Stimulated activated CD8-positive, alpha-beta memory T cell treated with anti-CD3 and anti-CD28 coated beads, Interleukin-12 subunit alpha, Interleukin-12 subunit beta, amount 100 ng/mL, for 24 hours (primary cell): ENCODE measurements at regions not wholly inside any gene's neighbourhood (a gene's known extent, or its start where the extent isn't known, plus 50 kb on each side); places are given as distances from the start of the nearest gene placed in this dataset.
"Not testable (repeated sequence)": the region's sequence is repeated elsewhere in the genome, so short reads cannot be mapped to it uniquely, and the experiment has no call there.

ENCODE experiments used
- DNase-seq: peaks from one replicate; pipeline ENCODE4 v3.0.0-alpha.2; 2020; ENCODE audit errors: extremely low read depth

GRCh38 chr5:124796495-124796894 lies 50.1 kb upstream of the ZNF608 start:
- DNase-seq: no peak

DNA sequence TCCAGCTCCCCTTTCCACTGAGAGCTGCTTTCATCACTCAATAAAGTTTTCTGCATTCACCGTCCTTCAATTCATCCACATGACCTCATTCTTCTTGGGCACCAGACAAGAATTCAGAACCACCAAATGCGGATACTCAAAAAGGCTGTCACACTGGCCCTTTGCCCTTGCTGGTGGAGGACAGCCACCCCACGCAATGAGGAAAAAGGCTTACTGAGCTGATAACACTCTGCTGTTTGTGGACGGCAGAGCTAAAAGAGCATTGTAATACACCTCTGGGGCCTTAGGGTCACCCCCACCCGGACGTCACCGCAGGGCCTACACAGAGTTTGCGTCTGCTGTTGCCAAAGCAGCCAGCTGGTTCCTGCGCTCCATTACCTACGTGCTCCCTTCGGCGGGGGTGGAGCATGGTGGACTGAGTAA lies 51.2 kb upstream of the ZNF608 start:
- no peak for DNase-seq

GRCh38 chr5:124798890-124799289 lies 52.5 kb upstream of the ZNF608 start:
- no peak for DNase-seq

DNA sequence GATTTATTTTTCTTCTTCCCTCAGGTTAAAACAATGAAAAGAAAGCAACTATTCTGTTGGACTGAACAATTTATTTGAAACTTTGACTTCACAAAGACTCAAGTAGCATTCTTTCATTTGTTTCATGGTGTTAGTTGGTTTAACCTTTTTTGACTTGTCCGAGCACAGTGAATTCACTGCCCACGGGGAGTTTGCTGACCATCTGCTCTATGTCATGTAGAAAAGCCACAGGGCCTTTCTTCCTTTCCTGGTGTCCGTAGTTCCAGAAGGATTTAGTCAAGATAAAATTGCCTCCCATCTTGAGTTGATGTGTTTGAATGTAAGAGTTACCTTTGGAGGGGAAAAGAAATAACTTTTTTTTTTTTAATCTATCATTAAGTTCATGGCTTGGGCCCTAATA lies 55.1 kb upstream of the ZNF608 start:
- no peak for DNase-seq

DNA sequence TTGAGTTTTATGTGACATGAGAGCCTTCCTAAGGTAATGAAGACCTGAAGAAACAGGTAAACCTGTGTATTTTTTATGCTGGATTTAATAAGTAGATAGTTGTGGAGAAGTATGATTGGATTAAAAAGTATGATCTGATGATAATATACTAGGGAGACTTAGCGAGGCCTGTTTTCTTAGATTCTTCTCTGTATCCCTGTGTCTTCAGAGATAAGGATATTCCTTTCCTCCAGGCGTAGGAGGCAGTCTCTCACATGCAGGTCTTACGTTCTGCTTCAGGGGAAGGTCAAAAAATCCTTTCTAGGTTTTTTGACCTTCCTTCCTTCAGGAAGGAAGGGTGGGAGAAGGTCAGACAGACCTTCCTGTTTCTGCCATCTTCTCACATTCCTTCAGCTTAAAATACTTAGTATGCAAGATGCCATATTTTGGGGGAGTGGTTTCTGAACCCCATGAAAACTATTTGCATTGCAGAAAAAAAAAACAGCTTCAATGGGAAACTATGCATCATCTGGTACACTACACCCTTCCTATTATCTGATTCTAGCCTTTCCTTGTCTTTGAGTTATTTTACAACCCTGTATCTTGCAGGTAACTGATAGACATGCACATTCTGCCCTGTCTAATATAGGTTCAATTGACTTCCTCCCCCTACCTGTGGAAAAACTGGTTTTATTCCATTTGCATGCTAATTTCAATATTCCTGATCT lies 57.3 kb upstream of the ZNF608 start:
- no peak for DNase-seq

DNA sequence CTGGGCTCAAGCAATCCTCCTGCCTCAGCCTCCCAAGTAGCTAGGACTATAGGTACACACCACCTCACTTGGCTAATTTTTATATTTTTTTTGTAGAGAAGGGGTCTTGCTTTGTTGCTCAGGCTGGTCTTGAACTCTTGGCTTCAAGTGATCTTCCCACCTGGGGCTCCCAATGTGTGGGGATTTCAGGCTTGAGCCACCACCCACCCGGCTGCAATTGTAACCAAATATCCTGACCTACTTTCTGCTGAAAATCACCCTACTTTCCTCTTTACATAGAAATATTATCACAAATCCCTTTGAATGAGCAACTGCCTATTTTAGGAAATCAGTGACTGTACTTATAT lies 59.6 kb upstream of the ZNF608 start:
- no peak for DNase-seq

GRCh38 chr5:124806373-124807077 lies 60.1 kb upstream of the ZNF608 start:
- no peak for DNase-seq

- no peak for DNase-seq
Measured at GRCh38 chr5:124808842-124809268, 62.4 kb upstream of the ZNF608 start.

DNA sequence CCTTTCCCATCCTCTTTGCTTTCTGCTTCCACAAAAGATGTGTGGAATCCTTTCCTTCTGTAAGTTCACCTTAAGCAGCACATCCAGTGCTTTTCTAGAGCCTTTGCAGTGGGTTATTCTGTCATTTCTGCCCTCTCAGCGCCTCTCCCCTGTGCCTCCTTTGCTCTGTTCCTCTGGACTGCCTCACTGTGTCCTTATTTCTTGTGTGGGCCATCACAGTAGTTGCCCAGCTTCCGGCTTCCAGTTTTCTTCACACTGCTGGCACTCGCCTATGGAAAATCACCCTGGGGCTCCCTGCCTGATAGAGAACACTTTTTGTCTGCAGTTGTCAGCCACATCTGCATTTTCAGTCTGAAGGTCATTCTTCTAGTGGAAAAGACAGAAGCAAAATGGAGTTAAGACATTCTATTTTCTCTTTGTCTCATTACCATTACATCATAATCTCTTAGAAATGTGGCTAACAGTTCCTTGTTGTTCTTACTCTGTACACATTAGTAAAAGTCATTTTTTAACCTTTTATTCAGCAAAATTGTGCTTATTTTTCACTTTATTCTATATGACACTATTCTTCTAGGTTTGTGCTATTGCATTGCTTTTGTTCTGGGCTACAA lies 64.1 kb upstream of the ZNF608 start:
- DNase-seq: no peak

GRCh38 chr5:124812771-124813358 lies 66.4 kb upstream of the ZNF608 start:
- DNase-seq: no peak

DNA sequence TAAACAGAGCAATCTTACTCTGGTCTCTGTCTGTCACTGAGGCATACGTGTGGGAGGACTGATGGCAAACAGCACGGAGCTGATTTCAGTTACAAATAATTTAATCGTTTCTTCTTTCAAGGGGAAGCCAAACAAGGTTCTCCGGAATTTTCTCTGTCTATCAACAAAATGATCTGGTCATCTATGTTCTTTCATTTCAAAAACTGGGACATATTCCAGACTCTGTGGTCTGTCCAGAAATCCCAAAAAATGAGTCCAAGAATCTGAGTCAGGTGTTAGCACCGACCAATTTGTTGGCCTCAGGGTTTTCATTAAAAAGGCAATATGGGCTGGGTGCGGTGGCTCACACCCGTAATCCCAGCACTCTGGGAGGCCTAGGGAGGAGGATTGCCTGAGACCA lies 69.9 kb upstream of the ZNF608 start:
- DNase-seq: no peak

- no peak for DNase-seq
Measured at GRCh38 chr5:124819201-124819600, 72.8 kb upstream of the ZNF608 start.

GRCh38 chr5:124822647-124823046 lies 76.2 kb upstream of the ZNF608 start:
- no peak for DNase-seq

DNA sequence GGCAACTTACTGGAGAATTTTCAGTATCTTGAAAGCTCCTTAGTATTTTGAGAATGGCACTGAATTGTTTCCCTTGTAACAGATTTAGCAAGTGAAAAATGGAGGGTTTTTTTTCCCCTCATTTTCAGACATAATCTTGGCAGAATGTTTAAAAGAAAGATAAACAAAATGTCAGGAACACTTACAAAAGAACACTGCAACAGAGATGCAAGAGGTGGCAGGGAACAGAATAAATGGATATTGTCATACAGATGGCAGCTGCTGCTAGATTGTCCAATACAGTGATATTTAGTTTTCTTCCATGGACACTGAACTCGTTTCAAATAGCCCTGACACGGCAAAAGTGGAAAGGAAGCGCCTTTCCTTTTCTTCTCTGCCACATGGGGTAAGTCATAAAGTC lies 76.9 kb upstream of the ZNF608 start:
- no peak for DNase-seq

DNA sequence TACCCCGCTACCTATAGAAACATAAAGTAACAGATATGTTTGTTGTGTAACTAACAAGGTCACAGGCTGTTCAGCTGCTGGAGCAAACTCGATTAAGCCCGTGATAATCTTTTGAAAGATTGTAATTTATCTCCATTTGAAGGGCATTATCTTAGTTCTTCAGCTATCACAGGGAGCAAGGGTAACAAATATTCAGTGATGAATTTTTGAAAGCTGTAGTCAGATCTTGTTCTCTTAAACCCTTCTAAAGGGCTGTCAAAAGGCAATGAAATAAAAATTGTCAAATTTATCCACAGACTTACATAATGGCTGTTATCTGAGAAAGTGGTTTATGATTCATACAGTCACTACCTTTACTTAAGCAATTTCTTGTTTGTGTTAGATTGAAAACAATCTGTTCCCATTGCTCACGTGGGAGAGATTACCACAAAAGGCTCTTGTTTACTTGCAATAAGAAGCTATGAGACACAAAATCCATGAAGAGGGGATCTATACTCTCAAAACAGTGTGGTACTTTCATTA lies 78.3 kb upstream of the ZNF608 start:
- no peak for DNase-seq

GRCh38 chr5:124825250-124825982 lies 79.0 kb upstream of the ZNF608 start:
- no peak for DNase-seq

GRCh38 chr5:124825983-124826337 lies 79.5 kb upstream of the ZNF608 start:
- no peak for DNase-seq

DNA sequence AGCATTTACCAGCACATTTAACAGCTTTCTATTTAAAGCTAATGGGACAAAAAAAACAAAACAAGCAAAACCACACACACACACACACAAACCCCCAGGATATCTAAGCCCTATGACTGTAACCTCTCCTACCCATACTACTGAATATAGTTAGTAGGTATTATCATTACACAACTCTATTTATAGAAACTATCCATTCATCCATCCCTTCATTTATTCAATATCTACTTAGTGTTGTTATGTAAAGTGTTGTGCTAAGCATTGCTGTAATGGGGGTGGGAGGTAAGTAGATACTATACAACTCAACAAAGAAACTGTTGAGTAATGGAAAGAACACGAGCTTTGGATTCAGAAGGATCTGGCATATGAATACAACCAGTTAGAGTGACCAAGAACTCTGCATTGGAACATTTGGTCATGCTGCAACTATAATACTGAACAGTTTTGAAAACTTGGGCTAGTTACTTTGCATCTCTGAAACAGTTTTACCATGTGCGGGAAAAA lies 82.3 kb upstream of the ZNF608 start:
- DNase-seq: no peak

- no peak for DNase-seq
Measured at GRCh38 chr5:124831687-124832240, 85.3 kb upstream of the ZNF608 start.

DNA sequence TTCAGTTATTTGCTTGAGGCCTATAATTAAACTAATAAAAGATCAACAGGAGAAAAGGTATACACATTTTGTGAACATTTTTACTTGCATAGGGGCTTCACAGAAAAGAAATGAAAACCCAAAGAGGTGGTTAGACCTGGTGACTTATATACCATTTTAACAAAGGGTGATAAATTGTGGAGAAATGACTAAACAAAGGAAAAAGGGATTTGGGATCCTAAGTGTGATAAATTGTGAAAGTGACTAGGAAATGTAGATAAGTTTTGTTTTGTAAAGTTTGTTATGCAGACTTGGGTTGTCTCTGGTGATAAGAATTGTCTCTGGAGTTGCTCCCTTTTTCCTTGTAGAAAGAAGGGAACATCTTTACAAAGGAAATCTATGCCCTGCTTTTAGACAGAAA lies 86.1 kb upstream of the ZNF608 start:
- DNase-seq: no peak

DNA sequence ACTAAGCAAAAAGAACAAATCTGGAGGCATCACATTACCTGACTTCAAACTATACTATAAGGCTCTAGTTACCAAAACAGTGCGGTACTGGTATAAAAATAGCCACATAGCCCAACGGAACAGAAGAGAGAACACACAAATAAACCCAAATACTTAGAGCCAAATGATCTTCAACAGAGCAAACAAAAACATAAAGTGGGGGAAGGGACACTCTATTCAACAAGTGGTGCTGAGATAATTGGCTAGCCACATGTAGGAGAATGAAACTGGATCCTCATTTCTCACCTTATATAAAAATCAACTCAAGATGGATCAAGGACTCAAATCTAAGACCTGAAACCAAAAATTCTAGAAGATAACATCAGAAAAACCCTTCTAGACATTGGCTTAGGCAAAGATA lies 89.9 kb upstream of the ZNF608 start:
- DNase-seq: not testable (repeated sequence)
